HEK293T (cell line): ENCODE measurements at regions not wholly inside any gene's neighbourhood (a gene's known extent, or its start where the extent isn't known, plus 50 kb on each side); places are given as distances from the start of the nearest gene placed in this dataset.

Experiments used
- ELF4 ChIP-seq: fragments of 450-650 bp; IDR thresholded peaks from 2 replicates; pipeline ENCODE4 v1.6.1; 2017; ENCODE audit warnings: antibody characterized with exemption
- FOXK2 ChIP-seq: fragments of 450-650 bp; IDR thresholded peaks from 2 replicates; pipeline ENCODE4 v1.6.1; 2016; ENCODE audit warnings: mild to moderate bottlenecking
- FOXM1 ChIP-seq: fragments of 450-650 bp; IDR thresholded peaks from 2 replicates; pipeline ENCODE4 v1.6.1; 2017; ENCODE audit warnings: mild to moderate bottlenecking, borderline replicate concordance
- NFRKB ChIP-seq: fragments of 450-650 bp; IDR thresholded peaks from 2 replicates; pipeline ENCODE4 v1.6.1; 2016; ENCODE audit warnings: mild to moderate bottlenecking, moderate library complexity
- SUZ12 ChIP-seq: fragments of 450-650 bp; IDR thresholded peaks from 2 replicates; pipeline ENCODE4 v1.6.1; 2016; ENCODE audit warnings: mild to moderate bottlenecking

DNA sequence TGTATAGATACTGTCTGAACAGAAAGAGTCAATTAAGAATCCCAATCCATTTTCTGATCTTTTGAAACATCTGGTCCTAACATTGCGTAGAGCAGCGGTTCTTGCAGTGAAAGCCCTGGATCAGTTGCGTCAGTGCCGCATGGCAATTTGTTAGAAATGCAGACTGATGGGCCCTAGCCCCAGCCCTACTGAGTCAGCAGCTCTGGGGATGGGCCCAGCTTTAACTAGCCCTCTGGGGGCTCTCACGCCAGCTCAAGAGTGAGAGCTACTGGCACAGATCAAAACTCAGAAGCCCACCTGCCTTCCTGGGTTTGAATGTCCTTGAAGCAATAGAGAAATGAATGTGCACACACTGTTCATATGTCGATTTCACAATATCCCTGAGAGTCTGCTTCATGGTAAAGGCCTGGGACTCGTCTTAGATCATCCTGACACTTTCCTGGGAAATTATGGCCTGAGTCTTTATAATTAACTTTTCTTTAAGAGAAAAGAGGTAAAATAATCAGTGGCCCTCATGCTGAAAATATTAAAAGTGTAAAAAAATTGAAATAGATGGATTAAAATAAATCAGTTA lies 206.8 kb upstream of the TMTC4 start:
- TF ChIP-seq FOXK2 (no peak), NFRKB (no peak), FOXM1 (no peak), SUZ12 (no peak), ELF4 (no peak)
